ENCODE measurements at regions not wholly inside any gene's neighbourhood (a gene's known extent, or its start where the extent isn't known, plus 50 kb on each side); places are given as distances from the start of the nearest gene placed in this dataset.
A peak's percentile ranks its signal among the peaks of the same experiment; 100 is the strongest.

DNA sequence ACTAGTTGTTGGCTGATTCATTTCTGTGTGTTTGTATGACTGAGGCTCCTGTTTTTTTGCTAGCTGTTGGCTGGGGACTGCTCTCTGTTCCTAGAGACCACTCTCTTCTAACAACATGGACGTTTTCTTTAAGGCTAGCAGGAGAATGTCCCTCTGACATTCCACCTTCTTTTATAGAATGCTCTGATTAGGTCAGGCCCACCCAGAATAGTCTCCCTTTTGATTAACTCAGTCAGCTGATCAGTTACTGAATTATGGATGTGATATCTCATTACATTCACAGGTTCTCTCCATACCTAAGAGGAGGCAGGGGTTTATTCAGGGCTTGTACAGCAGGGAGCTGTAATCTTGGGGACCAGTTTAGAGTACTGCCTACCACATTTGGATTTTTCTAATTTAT is 175.6 kb upstream of the RHOBTB1 start:
- DNase-seq (ENCODE audit: extremely low spot score, unreplicated experiment), result no peak
- H3K27ac Mint-ChIP-seq (ENCODE audit: unreplicated experiment), result no peak overlapping the region
- peaks cover 5% of the 10 kb centered on the region for H3K9me3 Mint-ChIP-seq (ENCODE audit: unreplicated experiment)
- TF ChIP-seq, protein P1, sequence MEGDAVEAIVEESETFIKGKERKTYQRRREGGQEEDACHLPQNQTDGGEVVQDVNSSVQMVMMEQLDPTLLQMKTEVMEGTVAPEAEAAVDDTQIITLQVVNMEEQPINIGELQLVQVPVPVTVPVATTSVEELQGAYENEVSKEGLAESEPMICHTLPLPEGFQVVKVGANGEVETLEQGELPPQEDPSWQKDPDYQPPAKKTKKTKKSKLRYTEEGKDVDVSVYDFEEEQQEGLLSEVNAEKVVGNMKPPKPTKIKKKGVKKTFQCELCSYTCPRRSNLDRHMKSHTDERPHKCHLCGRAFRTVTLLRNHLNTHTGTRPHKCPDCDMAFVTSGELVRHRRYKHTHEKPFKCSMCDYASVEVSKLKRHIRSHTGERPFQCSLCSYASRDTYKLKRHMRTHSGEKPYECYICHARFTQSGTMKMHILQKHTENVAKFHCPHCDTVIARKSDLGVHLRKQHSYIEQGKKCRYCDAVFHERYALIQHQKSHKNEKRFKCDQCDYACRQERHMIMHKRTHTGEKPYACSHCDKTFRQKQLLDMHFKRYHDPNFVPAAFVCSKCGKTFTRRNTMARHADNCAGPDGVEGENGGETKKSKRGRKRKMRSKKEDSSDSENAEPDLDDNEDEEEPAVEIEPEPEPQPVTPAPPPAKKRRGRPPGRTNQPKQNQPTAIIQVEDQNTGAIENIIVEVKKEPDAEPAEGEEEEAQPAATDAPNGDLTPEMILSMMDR (IDR thresholded peaks at IDR 0.05), result no peak
- no peak overlapping the region for H3K4me3 Mint-ChIP-seq (ENCODE audit: unreplicated experiment)
- no peaks in the 10 kb centered on the region for H3K36me3 Mint-ChIP-seq (ENCODE audit: unreplicated experiment)
- no peaks in the 10 kb centered on the region for H3K27me3 Mint-ChIP-seq (ENCODE audit: unreplicated experiment)
- no peaks in the 10 kb centered on the region for H3K4me1 Mint-ChIP-seq (ENCODE audit: unreplicated experiment)

DNA sequence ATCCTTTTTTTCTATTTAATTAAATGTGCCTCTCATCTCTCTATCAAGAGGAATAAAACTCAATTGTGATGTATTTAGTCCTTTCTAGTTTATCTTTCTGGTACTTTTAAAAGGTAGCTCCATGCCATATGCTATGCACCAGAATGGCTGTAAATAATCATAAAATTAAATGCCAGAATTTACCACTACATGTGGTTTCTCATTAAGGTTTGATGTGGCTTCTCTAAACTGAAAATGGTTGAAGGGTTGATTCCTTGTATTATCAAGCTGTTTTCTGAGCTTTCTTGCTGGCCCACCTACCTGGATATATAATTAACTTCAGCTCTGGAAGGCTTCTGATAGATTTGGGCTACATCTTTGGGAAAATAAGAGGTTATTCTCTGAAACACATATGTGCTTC is 171.9 kb upstream of the RHOBTB1 start:
- H3K4me1 Mint-ChIP-seq (ENCODE audit: unreplicated experiment), result peaks cover 4% of the 10 kb centered on the region
- H3K9me3 Mint-ChIP-seq (ENCODE audit: unreplicated experiment), result no peaks in the 10 kb centered on the region
- H3K27me3 Mint-ChIP-seq (ENCODE audit: unreplicated experiment), result no peaks in the 10 kb centered on the region
- TF ChIP-seq, protein P1 (IDR thresholded peaks at IDR 0.05), result no peak
- no peaks in the 10 kb centered on the region for H3K36me3 Mint-ChIP-seq (ENCODE audit: unreplicated experiment)
- H3K27ac Mint-ChIP-seq (ENCODE audit: unreplicated experiment), result no peak overlapping the region
- no peak for DNase-seq (ENCODE audit: extremely low spot score, unreplicated experiment)
- no peak overlapping the region for H3K4me3 Mint-ChIP-seq (ENCODE audit: unreplicated experiment)

DNA sequence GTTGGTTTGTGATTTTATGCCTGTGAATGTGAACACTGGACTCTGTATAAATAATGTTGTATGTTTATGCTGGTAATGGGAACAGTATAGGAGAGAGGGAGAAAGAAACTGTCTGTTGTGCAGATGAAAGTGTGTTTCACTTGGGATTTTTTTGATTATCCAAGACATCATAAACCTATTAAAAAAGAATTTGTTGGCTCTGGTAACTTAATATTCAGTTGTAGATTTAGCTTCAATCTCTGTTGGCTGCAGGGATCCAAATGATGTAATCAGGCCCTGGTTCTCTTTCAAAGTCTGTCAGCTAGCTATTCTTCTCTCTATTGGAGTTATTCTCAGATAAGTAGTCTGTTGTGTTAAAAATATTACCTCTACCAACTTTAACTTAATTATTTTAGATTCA is 168.8 kb upstream of the RHOBTB1 start:
- DNase-seq (ENCODE audit: extremely low spot score, unreplicated experiment), result no peak
- Mint-ChIP-seq H3K9me3 (ENCODE audit: unreplicated experiment) (peaks cover 3% of the 10 kb centered on the region), H3K4me3 (ENCODE audit: unreplicated experiment) (no peak overlapping the region), H3K27ac (ENCODE audit: unreplicated experiment) (no peak overlapping the region), H3K4me1 (ENCODE audit: unreplicated experiment) (peaks cover 22% of the 10 kb centered on the region), H3K27me3 (ENCODE audit: unreplicated experiment) (no peaks in the 10 kb centered on the region), H3K36me3 (ENCODE audit: unreplicated experiment) (no peaks in the 10 kb centered on the region)
- TF ChIP-seq, protein P1 (IDR thresholded peaks at IDR 0.05), result no peak

DNA sequence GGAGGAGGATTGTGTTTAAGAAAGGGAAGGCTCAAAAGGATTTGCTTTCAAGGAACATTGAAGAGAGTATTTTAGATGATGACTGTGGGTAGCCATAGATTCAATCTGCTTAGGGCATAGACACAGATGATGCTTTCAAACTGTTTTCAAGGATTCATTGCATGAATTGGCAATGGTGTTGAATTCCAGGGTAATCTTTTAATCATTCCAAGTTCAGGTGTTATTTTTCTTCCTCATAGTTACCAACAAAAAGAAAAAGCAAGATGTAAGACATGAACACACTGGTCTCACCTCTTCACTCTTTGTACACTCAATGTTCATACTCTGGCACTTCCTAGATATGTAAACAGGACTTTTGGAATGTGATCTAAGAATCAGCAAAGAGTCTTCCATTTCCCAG is 167.0 kb upstream of the RHOBTB1 start:
- Mint-ChIP-seq H3K27ac (ENCODE audit: unreplicated experiment) (peak overlapping the region; percentile 80), H3K9me3 (ENCODE audit: unreplicated experiment) (peaks cover 3% of the 10 kb centered on the region), H3K4me3 (ENCODE audit: unreplicated experiment) (no peak overlapping the region), H3K27me3 (ENCODE audit: unreplicated experiment) (peaks cover 2% of the 10 kb centered on the region), H3K4me1 (ENCODE audit: unreplicated experiment) (peaks cover 22% of the 10 kb centered on the region), H3K36me3 (ENCODE audit: unreplicated experiment) (no peaks in the 10 kb centered on the region)
- TF ChIP-seq, protein P1 (IDR thresholded peaks at IDR 0.05), result no peak
- no peak for DNase-seq (ENCODE audit: extremely low spot score, unreplicated experiment)

DNA sequence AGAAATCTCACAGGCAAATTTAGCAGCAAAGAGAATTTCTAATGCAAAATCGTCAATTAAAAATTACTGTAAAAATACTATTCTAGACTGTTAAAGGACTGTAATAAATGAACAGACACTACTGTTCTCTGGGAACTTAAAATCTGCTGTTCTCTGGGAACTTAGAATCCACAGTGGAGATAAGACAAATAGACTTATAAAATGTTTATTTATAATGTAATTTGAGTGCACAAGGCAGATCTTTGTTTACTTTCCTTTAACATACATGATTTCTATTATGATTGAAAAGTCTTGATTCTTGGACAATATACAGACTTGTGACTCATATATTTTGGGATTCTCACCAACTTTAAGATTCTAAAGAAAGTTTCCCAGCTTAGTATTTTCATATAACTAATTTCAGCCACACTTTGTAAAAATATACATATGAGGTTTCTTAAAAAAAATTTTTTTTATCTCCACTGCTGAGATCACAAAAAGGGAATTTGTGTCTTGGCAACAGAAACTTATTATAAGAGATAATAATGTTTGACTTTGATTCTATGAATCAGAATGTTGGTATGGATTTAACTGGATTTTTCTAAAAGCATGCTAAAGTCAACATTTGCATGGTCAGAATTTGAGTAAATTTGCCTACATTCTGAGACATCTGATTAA is 166.3 kb upstream of the RHOBTB1 start:
- H3K27me3 Mint-ChIP-seq (ENCODE audit: unreplicated experiment), result peaks cover 2% of the 10 kb centered on the region
- peak overlapping the region; percentile 80 for H3K27ac Mint-ChIP-seq (ENCODE audit: unreplicated experiment)
- TF ChIP-seq, protein P1 (IDR thresholded peaks at IDR 0.05), result no peak
- H3K4me1 Mint-ChIP-seq (ENCODE audit: unreplicated experiment), result peaks cover 22% of the 10 kb centered on the region
- H3K36me3 Mint-ChIP-seq (ENCODE audit: unreplicated experiment), result no peaks in the 10 kb centered on the region
- H3K9me3 Mint-ChIP-seq (ENCODE audit: unreplicated experiment), result peaks cover 3% of the 10 kb centered on the region
- no peak overlapping the region for H3K4me3 Mint-ChIP-seq (ENCODE audit: unreplicated experiment)
- no peak for DNase-seq (ENCODE audit: extremely low spot score, unreplicated experiment)

All from osteocyte (in vitro differentiated cells).